Mesodermal cell (in vitro differentiated cells): ENCODE measurements at regions not wholly inside any gene's neighbourhood (a gene's known extent, or its start where the extent isn't known, plus 50 kb on each side); places are given as distances from the start of the nearest gene placed in this dataset.
"Not testable (repeated sequence)": the region's sequence is repeated elsewhere in the genome, so short reads cannot be mapped to it uniquely, and the experiment has no call there.

Source experiments
- H3K27ac ChIP-seq: 2 replicates; pipeline ENCODE4 v1.7.0; 2013; ENCODE audit warnings: mild to moderate bottlenecking, low read depth, low read length, moderate library complexity; ENCODE audit not compliant: severe bottlenecking
- H3K36me3 ChIP-seq: 2 replicates; pipeline ENCODE4 v1.7.1; 2013; ENCODE audit warnings: mild to moderate bottlenecking, low read length, moderate library complexity; ENCODE audit not compliant: control insufficient read depth, insufficient read depth
- H3K4me1 ChIP-seq: one replicate; pipeline ENCODE4 v1.7.1; 2013; ENCODE audit warnings: mild to moderate bottlenecking, low read length; ENCODE audit not compliant: insufficient read depth, control insufficient read depth, poor library complexity, severe bottlenecking
- H3K4me3 ChIP-seq: 2 replicates; pipeline ENCODE4 v1.7.0; 2013; ENCODE audit warnings: low read length, control low read depth, mild to moderate bottlenecking; ENCODE audit not compliant: insufficient read depth, poor library complexity, severe bottlenecking; ENCODE audit errors: extremely low read depth
- H3K9me3 ChIP-seq: 2 replicates; pipeline ENCODE4 v1.7.1; 2013; ENCODE audit warnings: mild to moderate bottlenecking, low read length, moderate library complexity; ENCODE audit not compliant: control insufficient read depth
- WGBS, 2 experiments: methylation state at CpG; one replicate each; pipeline ENCODE4 v1.1.5; 2013; ENCODE audit warnings: missing lambda C conversion rate in 2 of 2; ENCODE audit not compliant: insufficient coverage in 2 of 2; 5-methylcytosine and 5-hydroxymethylcytosine counted together

DNA sequence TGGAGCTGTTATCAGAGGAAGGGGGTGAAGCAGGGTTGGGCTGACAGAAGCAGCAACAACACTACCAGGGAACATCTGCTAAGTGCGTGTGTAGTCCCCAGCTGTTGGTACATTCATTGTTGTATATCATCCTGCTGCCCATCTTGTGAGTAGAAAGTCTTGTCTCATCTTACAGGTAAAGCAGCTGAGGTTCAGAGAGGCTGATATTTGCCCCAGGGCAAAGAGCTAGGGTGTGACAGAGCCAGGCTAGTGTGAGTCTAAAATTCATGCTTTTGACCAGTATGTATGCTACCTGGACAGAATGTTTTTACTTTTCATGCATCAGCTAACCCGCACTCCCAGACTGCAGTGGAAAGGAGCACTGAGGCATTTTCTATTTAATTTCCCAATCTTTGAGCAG lies 221.6 kb downstream of the STK31 start:
- 100% methylated on average over 1 of the region's 2 CpGs for WGBS, 2 experiments
- H3K4me3 ChIP-seq: no peak overlapping the region
- H3K36me3 ChIP-seq: no peaks in the 10 kb centered on the region
- no peaks in the 10 kb centered on the region for H3K4me1 ChIP-seq
- no peaks in the 10 kb centered on the region for H3K9me3 ChIP-seq
- H3K27ac ChIP-seq: no peak overlapping the region

DNA sequence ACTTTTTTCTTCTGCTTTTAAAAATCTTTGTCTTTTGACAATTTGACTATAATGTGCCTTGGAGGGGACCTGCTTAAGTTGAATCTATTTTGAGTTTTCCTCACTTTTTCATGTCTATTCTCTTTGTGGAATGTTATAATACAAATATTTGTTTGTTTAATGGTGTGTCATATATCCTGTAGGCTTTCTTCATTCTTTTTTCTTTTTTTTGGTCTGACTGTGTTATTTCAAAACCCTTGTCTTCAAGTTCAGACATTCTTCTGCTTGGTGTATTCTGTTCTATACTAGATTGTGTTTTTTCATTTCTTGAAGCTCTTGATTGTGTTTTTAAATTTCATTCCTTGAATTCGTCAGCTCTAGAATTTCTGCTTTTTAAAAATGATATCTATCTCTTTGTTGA lies 228.2 kb downstream of the STK31 start:
- H3K27ac ChIP-seq: no peak overlapping the region
- H3K4me1 ChIP-seq: no peaks in the 10 kb centered on the region
- no CpG with 5 or more reads among the region's 1 CpG for WGBS, 2 experiments
- H3K9me3 ChIP-seq: no peaks in the 10 kb centered on the region
- no peaks in the 10 kb centered on the region for H3K36me3 ChIP-seq
- H3K4me3 ChIP-seq: no peak overlapping the region

DNA sequence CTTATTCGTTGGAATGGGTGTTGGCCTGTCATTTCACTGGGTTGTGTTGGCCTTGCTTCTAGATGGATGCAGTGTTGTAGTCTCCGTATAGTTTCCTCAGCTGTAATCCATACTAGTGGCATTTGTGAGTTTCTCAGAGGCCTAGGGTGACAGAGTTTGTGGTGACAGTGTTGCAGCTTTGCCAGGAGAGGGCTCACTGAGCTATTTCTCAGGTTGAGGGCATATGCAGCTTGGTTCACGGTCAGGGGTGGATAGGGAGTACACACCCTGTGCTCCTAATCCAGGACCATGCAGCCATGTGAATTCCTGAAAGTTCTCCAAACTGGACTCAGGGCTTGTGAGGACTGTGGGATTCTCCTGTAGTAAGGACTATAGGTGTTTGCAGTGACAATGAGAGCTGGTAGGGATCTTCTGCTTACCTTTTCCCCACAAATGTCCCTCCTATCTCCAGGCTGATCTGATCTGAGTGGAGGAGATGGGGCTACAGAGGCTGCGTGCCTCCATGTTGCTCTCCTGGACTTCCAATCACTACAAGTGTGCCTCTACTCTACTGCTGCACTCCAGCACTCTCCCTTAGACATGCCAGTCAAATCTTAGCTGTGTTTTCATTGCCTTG lies 229.0 kb downstream of the STK31 start:
- H3K4me3 ChIP-seq: no peak overlapping the region
- no peaks in the 10 kb centered on the region for H3K9me3 ChIP-seq
- H3K4me1 ChIP-seq: no peaks in the 10 kb centered on the region
- WGBS, 2 experiments: 20 to 27% methylated on average over 1 to 2 of the region's 4 CpGs
- H3K27ac ChIP-seq: no peak overlapping the region
- H3K36me3 ChIP-seq: no peaks in the 10 kb centered on the region

DNA sequence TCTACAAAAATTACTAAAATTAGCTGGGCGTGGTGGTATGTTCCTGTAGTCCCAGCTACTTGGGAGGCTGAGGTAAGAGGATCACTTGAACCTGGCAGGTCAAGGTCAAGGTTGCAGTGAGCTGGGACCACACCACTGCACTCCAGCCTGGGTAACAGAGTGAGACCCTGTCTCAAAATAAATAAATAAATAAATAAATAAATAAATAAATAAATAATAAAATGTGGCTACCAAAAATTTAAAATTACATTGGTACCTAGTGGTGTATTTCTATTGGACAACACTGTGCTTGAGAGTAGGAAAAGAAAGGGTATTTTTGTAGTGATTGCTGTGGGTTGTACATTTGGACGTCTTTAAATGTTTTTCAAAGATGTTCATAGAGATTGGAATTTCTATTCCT lies 229.7 kb downstream of the STK31 start:
- H3K27ac ChIP-seq, H3K36me3 ChIP-seq, H3K4me1 ChIP-seq, H3K4me3 ChIP-seq, H3K9me3 ChIP-seq: not testable (repeated sequence)
- 93 to 100% methylated on average over 1 of the region's 2 CpGs for WGBS, 2 experiments

DNA sequence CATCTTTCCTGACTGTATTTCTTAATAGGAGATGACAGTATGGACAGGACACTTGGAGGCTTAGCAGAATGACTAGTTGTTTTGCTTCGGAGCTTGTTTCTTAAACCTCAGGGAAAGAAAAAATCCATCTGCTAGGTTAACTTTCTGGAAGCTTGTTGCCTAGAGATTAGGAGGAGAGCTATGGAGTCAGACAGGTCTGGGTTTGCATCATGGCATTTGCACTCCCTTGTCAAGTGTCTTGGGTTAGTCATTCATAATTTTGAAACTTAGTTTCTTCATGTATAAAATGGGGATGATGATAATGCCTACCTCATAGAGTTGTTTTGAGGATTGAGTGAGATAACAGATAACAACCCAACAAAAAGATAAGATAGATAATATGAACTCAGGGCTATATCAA lies 231.5 kb downstream of the STK31 start:
- 89% methylated on average over 1 of the region's 1 CpG; no CpG with 5 or more reads in 1 of the 2 experiments for WGBS, 2 experiments
- Histone ChIP-seq H3K9me3 (no peaks in the 10 kb centered on the region), H3K36me3 (no peaks in the 10 kb centered on the region), H3K4me1 (no peaks in the 10 kb centered on the region), H3K27ac (no peak overlapping the region), H3K4me3 (no peak overlapping the region)

DNA sequence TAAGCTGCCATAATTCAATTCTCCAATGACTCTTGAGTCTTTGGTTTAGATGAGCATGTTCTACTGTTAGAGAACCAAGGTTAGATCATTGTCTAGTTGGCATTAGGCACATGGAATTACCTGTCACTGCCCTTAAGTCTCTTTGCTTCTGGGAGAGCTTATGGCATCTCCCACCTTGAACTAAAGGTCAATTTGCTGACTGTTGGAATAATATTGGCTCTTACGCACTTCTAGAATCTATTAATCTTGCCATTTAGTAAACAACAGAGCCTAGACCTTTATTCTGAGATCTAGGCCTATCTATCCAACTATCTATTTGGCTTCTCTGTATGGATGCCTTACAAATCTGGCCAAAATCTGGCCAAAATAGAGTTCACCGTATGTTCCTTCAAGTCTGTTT lies 232.0 kb downstream of the STK31 start:
- H3K4me3 ChIP-seq: no peak overlapping the region
- H3K27ac ChIP-seq: no peak overlapping the region
- no peaks in the 10 kb centered on the region for H3K4me1 ChIP-seq
- no peaks in the 10 kb centered on the region for H3K9me3 ChIP-seq
- WGBS, 2 experiments: 94 to 100% methylated on average over 1 to 2 of the region's 2 CpGs
- H3K36me3 ChIP-seq: no peaks in the 10 kb centered on the region

DNA sequence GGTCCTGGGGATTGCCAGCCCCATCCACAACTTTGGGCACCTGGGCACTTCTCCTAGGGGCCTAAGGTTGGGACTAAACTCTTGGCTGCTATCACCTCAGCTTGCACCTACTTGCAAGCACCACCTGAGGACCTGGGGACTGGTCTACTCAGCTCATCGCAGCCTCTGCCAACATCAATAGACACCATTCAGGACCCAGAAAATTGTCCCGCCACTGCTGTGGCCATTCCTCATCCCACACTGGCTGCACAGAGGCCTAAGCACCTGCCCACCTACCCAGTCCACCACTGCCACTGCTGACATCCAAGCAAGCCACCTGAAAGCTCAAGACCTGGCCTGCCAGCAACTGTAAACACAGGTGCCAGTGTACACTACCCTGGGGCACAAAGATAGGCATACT lies 234.1 kb downstream of the STK31 start:
- whole genome bisulfite sequencing, 2 experiments: 89 to 100% methylated on average over 1 to 2 of the region's 2 CpGs
- Histone ChIP-seq H3K4me1 (no peaks in the 10 kb centered on the region), H3K36me3 (no peaks in the 10 kb centered on the region), H3K9me3 (no peaks in the 10 kb centered on the region), H3K27ac (no peak overlapping the region), H3K4me3 (no peak overlapping the region)

DNA sequence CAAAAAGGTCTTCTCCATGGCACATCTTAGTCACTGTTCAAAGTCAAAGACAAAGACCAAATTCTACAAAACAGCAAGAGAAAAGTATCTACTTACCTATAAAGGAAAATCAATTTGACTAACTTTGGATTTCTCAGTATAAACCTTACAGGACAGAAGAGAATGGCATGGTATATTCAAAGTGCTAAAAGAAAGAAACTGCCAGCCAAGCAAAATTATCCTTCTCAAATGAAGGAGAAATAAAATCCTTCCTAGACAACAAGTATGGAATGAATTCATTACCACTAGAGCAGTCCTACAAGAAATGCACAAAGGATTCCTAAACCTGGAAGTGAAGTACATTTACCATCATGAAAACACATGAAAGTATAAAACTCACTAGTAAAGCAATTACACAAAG lies 235.5 kb downstream of the STK31 start:
- Histone ChIP-seq H3K4me3 (no peak overlapping the region), H3K4me1 (no peaks in the 10 kb centered on the region), H3K36me3 (no peaks in the 10 kb centered on the region), H3K27ac (no peak overlapping the region), H3K9me3 (no peaks in the 10 kb centered on the region)

DNA sequence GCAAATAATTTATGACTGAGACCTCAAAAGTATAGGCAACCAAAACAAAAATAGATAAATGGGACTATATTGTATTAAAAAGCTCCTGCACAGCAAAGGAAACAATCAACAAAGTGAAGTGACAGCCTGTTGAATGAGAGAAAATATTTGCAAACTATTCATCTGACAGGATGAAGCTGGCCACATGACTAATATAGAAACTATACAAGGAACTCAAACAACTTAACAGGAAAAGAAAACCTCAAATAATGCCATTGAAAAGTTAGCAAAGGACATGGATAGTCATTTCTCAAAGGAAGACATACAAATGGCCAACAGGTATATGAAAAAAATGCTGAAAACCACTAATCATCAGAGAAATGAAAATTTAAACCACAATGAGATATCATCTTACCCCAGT lies 245.1 kb downstream of the STK31 start:
- H3K9me3 ChIP-seq: peaks cover 4% of the 10 kb centered on the region
- no peak overlapping the region for H3K27ac ChIP-seq
- no peaks in the 10 kb centered on the region for H3K36me3 ChIP-seq
- no peak overlapping the region for H3K4me3 ChIP-seq
- peaks cover 20% of the 10 kb centered on the region for H3K4me1 ChIP-seq

DNA sequence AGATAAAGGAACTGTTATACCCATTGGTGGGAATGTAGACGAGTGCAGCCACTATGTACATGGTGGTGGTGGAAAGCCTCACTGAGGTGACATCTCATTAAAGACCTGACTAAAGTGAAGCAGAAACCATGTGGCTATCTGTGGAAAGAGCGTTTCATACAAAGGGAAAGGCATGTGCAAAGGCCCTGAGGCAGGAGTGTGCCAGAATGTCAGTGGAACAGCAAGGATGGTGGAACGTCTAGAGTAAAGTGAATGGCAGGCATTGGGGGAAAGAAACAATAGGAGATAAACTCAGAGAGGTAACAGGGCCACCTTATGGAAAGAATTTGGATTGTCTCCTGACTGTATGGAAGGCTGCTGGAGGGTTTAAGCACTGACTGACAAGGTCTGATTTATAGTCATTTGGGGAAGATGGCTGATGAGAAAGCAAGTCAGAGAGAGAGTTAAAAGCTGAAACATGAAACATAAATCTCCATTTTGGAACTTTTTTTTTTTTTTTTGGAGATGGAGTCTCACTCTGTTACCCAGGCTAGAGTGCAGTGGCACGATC lies 245.7 kb downstream of the STK31 start:
- H3K27ac ChIP-seq: peak overlapping the region; percentile 53
- no peak overlapping the region for H3K4me3 ChIP-seq
- no peaks in the 10 kb centered on the region for H3K36me3 ChIP-seq
- WGBS, 2 experiments: 81 to 88% methylated on average over 3 of the region's 4 CpGs
- peaks cover 20% of the 10 kb centered on the region for H3K4me1 ChIP-seq
- H3K9me3 ChIP-seq: peaks cover 4% of the 10 kb centered on the region

DNA sequence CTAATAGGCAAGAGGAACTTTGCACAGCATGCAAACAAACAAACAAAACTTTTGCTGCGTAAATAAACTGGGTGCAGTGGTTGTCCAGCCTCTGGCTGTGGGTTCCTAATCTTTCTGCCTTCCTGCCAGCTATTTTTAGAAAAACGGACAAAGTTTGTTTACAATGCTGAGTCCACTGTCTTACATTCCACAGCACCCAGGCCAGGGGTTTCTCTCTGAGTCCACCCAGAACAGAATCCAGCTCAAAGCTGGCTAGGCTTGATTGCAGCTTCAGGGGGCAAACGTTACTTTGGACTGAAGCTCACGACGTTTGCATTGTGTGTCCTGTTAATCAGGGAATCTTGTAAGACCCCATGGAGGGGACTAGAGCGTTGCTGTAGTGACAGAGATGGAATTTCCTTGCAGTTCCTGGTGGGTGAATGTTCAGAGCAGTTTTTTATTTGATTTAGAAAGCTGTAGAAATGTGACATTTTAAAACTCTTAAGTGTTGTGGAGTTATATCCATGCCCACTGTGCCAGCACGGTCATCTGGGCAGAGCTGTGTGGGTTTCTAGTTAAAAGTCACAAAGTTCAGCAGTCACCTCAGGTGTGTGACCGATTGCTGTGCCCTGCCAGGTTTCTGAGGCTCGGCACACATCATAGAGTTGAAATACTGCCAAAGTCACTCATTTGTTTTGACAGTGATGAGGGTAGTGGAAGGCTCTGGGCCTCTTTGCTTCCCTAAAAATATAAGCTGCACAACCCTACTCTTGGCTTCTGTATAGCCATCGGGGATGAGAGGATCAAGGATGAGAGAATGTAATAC lies 247.0 kb downstream of the STK31 start:
- Histone ChIP-seq H3K27ac (peak overlapping the region; percentile 81), H3K9me3 (peaks cover 4% of the 10 kb centered on the region), H3K36me3 (no peaks in the 10 kb centered on the region), H3K4me1 (peaks cover 20% of the 10 kb centered on the region), H3K4me3 (no peak overlapping the region)
- WGBS, 2 experiments: 54 to 68% methylated on average over 8 of the region's 10 CpGs
